HepG2 (cell line): ENCODE measurements at regions not wholly inside any gene's neighbourhood (a gene's known extent, or its start where the extent isn't known, plus 50 kb on each side); places are given as distances from the start of the nearest gene placed in this dataset.

Source experiments
- ATAC-seq: fragments of 200-7000 bp; cut with Tn5 transposase; 3 replicates; pipeline ENCODE4 v1.9.1; 2020; ENCODE audit warnings: mild to moderate bottlenecking, moderate library complexity
- BruUV-seq: library from RNA; stranded (reverse); fragments of 400-500 nt; replicated peaks from 2 replicates; lab custom pipeline; 2021; lab: Mats Ljungman, UMichigan
- CTCF ChIA-PET: fragments of 300-600 bp; formaldehyde crosslinking; extraction: SDS; loops from one replicate; lab custom pipeline; 2021; ENCODE audit warnings: low total read pairs, inconsistent platforms, low intra/inter-chr PET ratio; lab: Yijun Ruan, JAX
- POLR2A ChIA-PET: fragments of 350-600 bp; sonication (Branson Sonifier 250); formaldehyde crosslinking; loops from one replicate; lab custom pipeline; 2020; ENCODE audit warnings: antibody characterized with exemption, inconsistent platforms; lab: Yijun Ruan, JAX
- DNase-seq: peaks from one replicate; pipeline ENCODE4 v3.0.0-alpha.2; 2015; ENCODE audit warnings: low spot score
- FAIRE-seq: peaks from 3 replicates; lab custom pipeline; 2011; peaks lifted over from hg19 to GRCh38; lab: Jason Lieb, UNC
- H2AFZ ChIP-seq: one replicate; pipeline ENCODE4 v1.6.1; 2011; ENCODE audit warnings: low read length, inconsistent platforms
- H3K27ac ChIP-seq: fragments of 300-600 bp; 3 replicates; pipeline ENCODE4 v1.8.0; 2011; ENCODE audit warnings: mixed run types, mild to moderate bottlenecking, mixed read lengths, low read length, inconsistent platforms; ENCODE audit not compliant: insufficient read depth; ENCODE audit errors: extremely low read length
- H3K27me3 ChIP-seq, 2 experiments: fragments of 200-600 bp in 1 of 2; 2 replicates in 1 of 2; 3 replicates in 1 of 2; pipeline versions ENCODE4 v1.6.0 to v1.8.0; 2011; ENCODE audit warnings: low read length in 2 of 2, mild to moderate bottlenecking in 2 of 2, moderate library complexity in 2 of 2, inconsistent platforms in 1 of 2; ENCODE audit not compliant: insufficient read depth in 2 of 2, control insufficient read depth in 1 of 2
- H3K36me3 ChIP-seq, 2 experiments: fragments of 200-600 bp in 1 of 2; replicated peaks in 1 of 2; 2 replicates in 1 of 2; 3 replicates in 1 of 2; pipeline versions ENCODE4 v1.5.1 to v1.8.0; 2011; ENCODE audit warnings: low read length in 2 of 2, inconsistent platforms in 1 of 2; ENCODE audit not compliant: insufficient read depth in 2 of 2, control insufficient read depth in 1 of 2
- H3K4me1 ChIP-seq: 2 replicates; pipeline ENCODE4 v1.5.1; 2012; ENCODE audit warnings: low read length, inconsistent platforms; ENCODE audit not compliant: insufficient read depth
- H3K4me2 ChIP-seq: 2 replicates; pipeline ENCODE4 v1.6.0; 2011; ENCODE audit warnings: low read depth, low read length, inconsistent platforms
- H3K4me3 ChIP-seq, 3 experiments: fragments of 200-600 bp in 1 of 3; sonication (generic), shearing (Covaris generic) in 1 of 3; replicated peaks in 1 of 3; 2 replicates each; pipeline ENCODE4 v1.5.1; 2011 to 2016; ENCODE audit warnings: low read length in 3 of 3, inconsistent platforms in 2 of 3, low read depth in 2 of 3, mild to moderate bottlenecking in 2 of 3, control low read depth in 1 of 3, mixed read lengths in 1 of 3; ENCODE audit not compliant: insufficient read depth in 1 of 3
- H3K79me2 ChIP-seq: one replicate; pipeline ENCODE4 v1.6.1; 2011; ENCODE audit warnings: low read length, inconsistent platforms; ENCODE audit not compliant: insufficient read depth
- H3K9ac ChIP-seq: 2 replicates; pipeline ENCODE4 v1.6.0; 2011; ENCODE audit warnings: mild to moderate bottlenecking, low read depth, low read length, inconsistent platforms; ENCODE audit not compliant: insufficient read depth
- H3K9me3 ChIP-seq: 2 replicates; pipeline ENCODE4 v1.5.1; 2012; ENCODE audit warnings: mild to moderate bottlenecking, low read length
- H4K20me1 ChIP-seq: 2 replicates; pipeline ENCODE4 v1.6.0; 2011; ENCODE audit warnings: inconsistent platforms, mild to moderate bottlenecking, low read length, moderate library complexity; ENCODE audit not compliant: insufficient read depth
- EHMT2 ChIP-seq: fragments of 200-600 bp; sonication (generic); IDR thresholded peaks from 2 replicates; pipeline ENCODE4 v1.7.0; 2017; ENCODE audit warnings: antibody characterized with exemption, low read depth, low read length, borderline replicate concordance
- GTF3A ChIP-seq: sonication (generic); formaldehyde crosslinking; conservative IDR thresholded peaks from 2 replicates; pipeline ENCODE4 v1.4.0; 2020; ENCODE audit warnings: mild to moderate bottlenecking, missing genetic modification reagents
- PAF1 ChIP-seq: IDR thresholded peaks from 2 replicates; pipeline ENCODE4 v1.6.1; 2016; ENCODE audit warnings: missing genetic modification reagents, missing compliant biosample characterization
- PCBP2 ChIP-seq: fragments of 200-400 bp; formaldehyde crosslinking; optimal IDR thresholded peaks from 2 replicates; pipeline ENCODE3; 2018; ENCODE audit warnings: low read length, low read depth; ENCODE audit not compliant: poor library complexity, severe bottlenecking
- ZNF335 ChIP-seq: sonication (generic); formaldehyde crosslinking; IDR thresholded peaks from 2 replicates; pipeline ENCODE4 v1.4.0; 2020; ENCODE audit warnings: missing genetic modification reagents
- ZNF577 ChIP-seq: sonication (generic); formaldehyde crosslinking; IDR thresholded peaks from 2 replicates; pipeline ENCODE4 v1.4.0; 2020; ENCODE audit warnings: mild to moderate bottlenecking, low read depth, missing genetic modification reagents, borderline replicate concordance
- WGBS: methylation state at CpG from one replicate; pipeline ENCODE4 v1.1.6; 2017; ENCODE audit warnings: low lambda C conversion rate; 5-methylcytosine and 5-hydroxymethylcytosine counted together
- in situ Hi-C: cut with HindIII; loops from 2 replicates; pipeline ENCODE4 v1.10.0; 2017; ENCODE audit warnings: low pct_unique_long_range_greater_than_20kb; ENCODE audit not compliant: extremely low pct_ligation_motif_present
- intact Hi-C: fragments of 100-400 bp; cut with micrococcal nuclease; formaldehyde crosslinking; loops from one replicate; pipeline ENCODE4 v1.10.0; 2022; ENCODE audit not compliant: unreplicated experiment
- TF ChIP-seq, protein P1 (sequence below): sonication (generic); formaldehyde crosslinking; conservative IDR thresholded peaks from 2 replicates; pipeline ENCODE4 v1.8.1; 2023; ENCODE audit warnings: missing genetic modification reagents

DNA sequence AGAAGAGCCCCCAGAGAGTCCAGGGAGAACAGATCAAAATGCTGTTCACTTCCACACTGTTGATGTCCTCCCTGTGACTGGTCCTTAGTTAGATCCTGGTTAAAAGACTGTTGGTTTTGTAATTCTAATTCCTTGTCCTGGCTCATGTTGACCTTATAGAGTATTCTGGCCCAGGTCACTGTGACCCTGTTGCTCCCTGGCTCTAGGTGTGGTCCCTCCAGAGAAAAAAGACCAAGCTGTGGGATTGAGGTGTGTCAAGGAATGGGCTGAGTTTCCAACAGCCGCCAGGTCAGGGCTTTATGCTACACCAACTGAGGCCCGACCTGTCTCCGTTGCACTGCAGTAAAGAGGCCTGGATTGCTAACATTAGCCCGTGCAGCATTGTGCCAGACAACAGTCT lies 241.0 kb upstream of the MSX2 start:
- Histone ChIP-seq H3K27me3 (no peaks in the 10 kb centered on the region; a peak in 1 of 5 replicates), H3K4me1 (no peaks in the 10 kb centered on the region), H3K27ac (no peak overlapping the region), H3K9me3 (peaks cover 5% of the 10 kb centered on the region; the same call in 1 of the 2 replicates), H3K4me3 (no peak overlapping the region), H3K9ac (no peak overlapping the region), H3K79me2 (no peaks in the 10 kb centered on the region), H2AFZ (no peak overlapping the region), H4K20me1 (no peaks in the 10 kb centered on the region), H3K36me3 (no peaks in the 10 kb centered on the region), H3K4me2 (no peak overlapping the region)
- ATAC-seq = no peak
- POLR2A ChIA-PET = no interaction called here
- in situ Hi-C loops = no loop called here
- DNase-seq = no peak
- BruUV-seq = no TSS peak
- CTCF ChIA-PET = no interaction called here
- intact Hi-C loops = no loop called here
- TF ChIP-seq, protein P1, sequence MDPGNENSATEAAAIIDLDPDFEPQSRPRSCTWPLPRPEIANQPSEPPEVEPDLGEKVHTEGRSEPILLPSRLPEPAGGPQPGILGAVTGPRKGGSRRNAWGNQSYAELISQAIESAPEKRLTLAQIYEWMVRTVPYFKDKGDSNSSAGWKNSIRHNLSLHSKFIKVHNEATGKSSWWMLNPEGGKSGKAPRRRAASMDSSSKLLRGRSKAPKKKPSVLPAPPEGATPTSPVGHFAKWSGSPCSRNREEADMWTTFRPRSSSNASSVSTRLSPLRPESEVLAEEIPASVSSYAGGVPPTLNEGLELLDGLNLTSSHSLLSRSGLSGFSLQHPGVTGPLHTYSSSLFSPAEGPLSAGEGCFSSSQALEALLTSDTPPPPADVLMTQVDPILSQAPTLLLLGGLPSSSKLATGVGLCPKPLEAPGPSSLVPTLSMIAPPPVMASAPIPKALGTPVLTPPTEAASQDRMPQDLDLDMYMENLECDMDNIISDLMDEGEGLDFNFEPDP (CRISPR knock-in tag) = no peak
- no peak for TF ChIP-seq ZNF577 (CRISPR knock-in tag)
- TF ChIP-seq GTF3A (CRISPR knock-in tag) = no peak
- no peak for FAIRE-seq
- WGBS = 31% methylated on average over 3 of the region's 4 CpGs

DNA sequence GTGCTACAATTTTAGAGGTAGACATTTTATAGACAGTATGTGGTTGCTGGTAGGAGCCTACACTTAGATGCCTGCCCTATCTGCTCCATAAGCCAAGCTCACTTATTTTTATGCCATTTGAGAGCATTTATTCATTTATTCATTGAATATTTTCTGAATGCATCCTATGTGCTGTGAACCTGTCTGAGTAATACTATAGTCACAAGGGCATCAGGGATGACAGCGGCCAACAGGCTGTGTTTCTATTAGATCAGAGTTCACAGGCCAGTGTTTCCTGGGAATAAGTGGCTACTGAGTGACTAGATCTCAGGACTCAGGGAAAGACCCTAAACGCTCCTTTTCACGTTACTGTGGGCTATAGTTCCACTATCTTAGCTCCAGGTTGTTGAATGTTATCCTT lies 235.2 kb upstream of the MSX2 start:
- no peaks in the 10 kb centered on the region for H3K79me2 ChIP-seq
- H3K9me3 ChIP-seq = peaks cover 4% of the 10 kb centered on the region; the same call in 1 of the 2 replicates
- WGBS = 0% methylated on average over 3 of the region's 3 CpGs
- H3K36me3 ChIP-seq = no peaks in the 10 kb centered on the region
- in situ Hi-C loops = no loop called here
- FAIRE-seq = no peak
- H3K4me1 ChIP-seq = no peaks in the 10 kb centered on the region
- no peaks in the 10 kb centered on the region; a peak in 1 of 5 replicates for H3K27me3 ChIP-seq
- ChIA-PET CTCF (no interaction called here), POLR2A (no interaction called here)
- DNase-seq = no peak
- H2AFZ ChIP-seq = no peak overlapping the region
- no peak overlapping the region for H3K4me2 ChIP-seq
- H3K9ac ChIP-seq = no peak overlapping the region
- TF ChIP-seq ZNF335 (CRISPR knock-in tag) (no peak), EHMT2 (no peak), PAF1 (CRISPR knock-in tag) (no peak), PCBP2 (no peak)
- H3K4me3 ChIP-seq = no peak overlapping the region
- H3K27ac ChIP-seq = no peak overlapping the region
- H4K20me1 ChIP-seq = no peaks in the 10 kb centered on the region
- no peak for ATAC-seq
- intact Hi-C loops = no loop called here
- BruUV-seq = no TSS peak
